ENCODE measurements at regions not wholly inside any gene's neighbourhood (a gene's known extent, or its start where the extent isn't known, plus 50 kb on each side); places are given as distances from the start of the nearest gene placed in this dataset.

GRCh38 chr21:16020878-16021277 is 291.1 kb downstream of the USP25 start:
- DNase-seq: no peak

- no peak for DNase-seq
Measured at GRCh38 chr21:16022116-16022515, 292.3 kb downstream of the USP25 start.

- DNase-seq: no peak
Measured at GRCh38 chr21:16022921-16023320, 293.1 kb downstream of the USP25 start.

DNA sequence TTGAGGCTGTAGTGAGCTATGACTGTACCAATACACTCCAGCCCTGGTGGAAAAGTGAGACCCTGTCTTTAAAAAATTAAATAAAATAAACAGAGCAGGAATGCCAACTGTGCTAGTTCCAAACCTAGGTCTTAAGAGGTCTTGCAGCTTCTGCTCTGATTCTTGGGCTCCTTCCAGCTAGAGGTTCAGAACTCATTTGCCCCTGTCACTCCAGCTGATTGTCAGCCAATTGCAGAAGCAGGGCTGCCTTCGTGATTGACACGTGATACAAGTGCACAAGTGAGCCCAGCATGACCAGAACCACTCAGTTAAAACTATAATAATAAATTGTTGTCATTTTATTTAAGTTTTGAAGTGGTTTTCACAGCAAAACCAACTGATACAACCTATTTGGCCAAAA is 298.4 kb downstream of the USP25 start:
- DNase-seq: no peak

DNA sequence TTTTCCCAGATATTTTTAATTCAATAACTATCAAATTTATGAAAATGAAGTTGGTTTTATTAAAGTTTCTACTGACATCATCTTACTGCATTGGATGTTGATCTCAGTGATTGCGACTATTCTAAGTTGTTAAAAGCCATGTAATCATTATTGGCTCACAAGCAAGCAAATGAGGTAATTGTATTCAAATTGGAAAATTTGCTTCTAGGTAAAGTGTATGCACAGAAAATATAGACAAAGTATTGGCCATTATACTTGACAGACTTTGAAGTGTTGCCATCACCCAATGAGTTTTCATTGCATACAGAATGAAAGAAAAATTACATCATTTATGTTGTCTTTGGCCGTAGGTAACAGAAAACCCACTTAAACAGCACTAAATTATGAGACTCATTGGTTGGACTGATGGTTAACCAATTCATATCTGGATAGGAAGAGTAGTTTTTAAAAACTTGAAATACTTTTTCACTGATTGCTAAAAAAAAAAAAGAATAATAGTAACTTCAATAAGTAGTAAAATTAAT is 299.2 kb downstream of the USP25 start:
- no peak for DNase-seq

DNA sequence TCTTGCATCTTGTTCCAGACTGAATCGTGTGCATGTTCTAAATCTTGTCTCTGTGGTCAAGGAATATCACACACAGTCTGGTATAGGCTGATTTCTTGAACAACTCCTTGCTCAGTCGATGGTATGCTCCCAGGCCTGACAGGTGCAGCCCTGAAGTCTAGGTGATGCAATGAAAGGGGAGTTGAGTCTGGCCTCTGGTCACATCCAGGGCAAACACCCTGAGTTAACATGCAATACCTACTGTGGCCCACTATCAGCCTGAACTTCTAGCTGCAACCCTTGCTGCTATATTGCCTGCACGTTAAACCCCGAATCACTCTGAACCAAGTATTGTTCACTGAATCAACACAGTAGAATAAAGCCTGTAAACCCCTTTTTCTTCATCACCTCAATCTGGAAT is 303.4 kb downstream of the USP25 start:
- no peak for DNase-seq

DNA sequence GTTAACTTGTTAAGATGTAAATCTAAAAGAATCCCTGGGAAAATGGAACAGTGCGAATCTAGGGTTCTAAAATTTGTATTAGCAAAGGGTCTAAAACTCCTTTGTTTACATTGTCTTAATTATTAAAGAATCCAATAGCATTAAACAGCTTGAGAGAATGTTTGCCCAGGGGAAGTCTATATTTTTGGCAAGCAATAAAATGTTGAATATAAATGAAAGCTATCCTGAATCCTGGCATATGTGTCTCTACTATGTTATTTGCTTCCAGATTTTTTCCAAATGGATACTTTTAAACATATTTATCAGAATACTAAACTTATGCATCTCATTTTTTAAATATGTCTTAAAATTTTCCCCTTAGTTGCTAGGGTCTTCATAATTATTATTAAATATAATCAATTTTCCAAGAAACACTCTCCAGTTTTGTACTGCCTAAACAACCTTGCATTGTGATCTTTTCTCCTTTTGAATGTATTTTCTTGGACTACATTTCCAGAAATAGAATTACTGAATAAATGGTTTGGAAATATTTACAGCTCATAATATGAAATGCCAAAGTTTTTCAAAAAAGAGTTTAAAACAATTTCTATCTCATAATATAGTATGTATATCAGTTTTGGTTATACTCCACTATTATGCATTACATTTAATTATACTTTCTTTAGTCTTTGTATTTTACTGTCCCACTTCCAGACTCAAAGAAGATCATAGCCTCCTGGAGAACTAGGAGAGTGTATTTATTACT is 304.8 kb downstream of the USP25 start:
- DNase-seq: no peak

DNA sequence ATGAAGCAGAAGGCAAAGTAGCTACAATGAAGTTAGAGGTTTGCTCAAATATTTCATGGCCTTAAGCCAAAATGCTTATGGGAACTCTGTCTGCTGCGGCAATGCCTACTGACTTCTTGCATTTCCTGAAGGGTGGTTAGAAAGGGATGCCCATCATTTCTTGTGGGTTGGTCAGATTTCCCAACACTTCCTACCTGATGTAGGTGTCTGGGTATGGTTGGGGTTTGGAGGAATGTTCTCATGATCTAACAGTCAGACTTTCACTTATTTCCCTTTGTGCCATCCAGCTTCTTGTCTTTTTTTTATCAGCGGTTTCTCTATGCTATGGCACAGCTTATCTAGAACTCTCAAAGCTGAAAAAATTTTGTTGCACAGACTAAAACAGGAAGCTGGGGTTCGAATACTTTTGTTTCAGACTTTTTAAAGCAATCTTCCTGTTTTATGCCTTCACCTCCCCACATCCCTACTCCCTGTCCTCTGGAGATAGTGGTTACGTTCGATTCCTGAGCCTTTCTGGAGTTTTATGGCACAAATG is 307.7 kb downstream of the USP25 start:
- DNase-seq: no peak

- DNase-seq: no peak
Measured at GRCh38 chr21:16040601-16041000, 310.8 kb downstream of the USP25 start.

GRCh38 chr21:16044676-16045075 is 314.9 kb downstream of the USP25 start:
- DNase-seq: no peak

DNA sequence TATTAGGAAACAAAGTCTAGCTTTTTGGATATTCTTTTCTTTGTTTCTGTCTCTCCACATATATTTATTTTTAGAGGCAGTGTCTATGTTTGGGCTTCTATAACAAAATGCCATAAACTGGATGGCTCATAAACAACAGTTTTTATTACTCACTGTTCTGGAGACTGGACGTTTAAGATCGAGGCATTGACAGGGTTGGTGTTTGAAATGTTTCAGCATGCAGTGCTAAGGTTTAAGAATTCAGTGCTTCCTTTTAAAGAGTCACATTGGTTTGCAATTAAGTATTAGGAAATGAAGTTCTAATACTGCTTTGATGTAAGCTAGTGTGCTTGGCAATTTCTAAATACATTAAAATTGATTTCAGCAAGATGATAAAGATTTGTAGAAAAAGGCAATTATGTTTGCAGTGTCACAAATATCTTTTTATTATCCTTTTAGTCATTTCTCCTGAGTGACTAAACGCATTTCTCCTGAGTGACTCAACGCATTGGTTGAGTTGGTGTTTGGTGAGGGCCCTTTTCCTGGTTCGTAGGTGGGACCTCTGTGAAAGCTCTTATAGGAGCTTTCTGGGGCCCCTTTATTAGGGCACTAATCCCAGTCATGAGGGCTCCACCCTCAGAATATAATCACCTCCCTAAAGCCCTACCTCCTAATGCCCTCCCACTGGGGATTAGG is 317.0 kb downstream of the USP25 start:
- DNase-seq: no peak

GRCh38 chr21:16047904-16048303 is 318.1 kb downstream of the USP25 start:
- no peak for DNase-seq

DNA sequence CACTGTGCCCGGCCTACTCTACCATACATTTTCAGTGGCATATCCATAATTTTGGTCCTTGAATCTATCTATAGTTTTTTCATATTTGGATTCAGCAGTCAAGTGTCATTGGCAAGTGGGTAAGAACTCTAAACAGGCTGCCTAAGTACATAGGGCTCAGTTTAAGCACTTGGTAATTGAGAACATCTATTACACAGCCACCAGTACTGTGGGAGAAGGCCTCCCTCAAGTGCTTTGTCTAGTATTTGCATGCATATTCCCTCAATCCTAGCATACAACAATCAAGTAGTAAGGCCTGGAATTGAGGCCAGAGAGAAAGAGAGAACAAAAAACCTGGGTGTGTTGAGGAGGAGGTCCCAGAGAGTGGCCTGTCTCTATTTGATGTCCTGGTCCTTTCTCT is 325.2 kb downstream of the USP25 start:
- no peak for DNase-seq

DNA sequence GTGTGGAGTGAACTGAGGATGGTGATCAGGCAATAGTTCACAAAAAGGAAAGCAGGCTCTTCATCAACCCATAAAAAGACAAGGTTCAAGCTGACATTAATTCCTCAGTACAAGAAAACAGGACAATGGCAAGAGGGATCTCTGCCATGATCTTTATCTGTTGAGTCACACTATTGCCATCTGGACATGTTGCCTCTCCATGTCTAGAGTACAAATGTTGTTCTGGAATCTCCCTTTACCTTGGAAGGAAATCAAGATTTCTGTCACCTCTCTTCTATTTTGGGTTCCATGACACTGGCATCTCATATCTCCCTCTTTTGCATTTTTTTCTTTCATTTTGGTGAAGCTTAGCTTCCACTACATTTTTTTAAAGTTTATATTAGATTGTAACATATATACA is 329.1 kb downstream of the USP25 start:
- DNase-seq: no peak

DNA sequence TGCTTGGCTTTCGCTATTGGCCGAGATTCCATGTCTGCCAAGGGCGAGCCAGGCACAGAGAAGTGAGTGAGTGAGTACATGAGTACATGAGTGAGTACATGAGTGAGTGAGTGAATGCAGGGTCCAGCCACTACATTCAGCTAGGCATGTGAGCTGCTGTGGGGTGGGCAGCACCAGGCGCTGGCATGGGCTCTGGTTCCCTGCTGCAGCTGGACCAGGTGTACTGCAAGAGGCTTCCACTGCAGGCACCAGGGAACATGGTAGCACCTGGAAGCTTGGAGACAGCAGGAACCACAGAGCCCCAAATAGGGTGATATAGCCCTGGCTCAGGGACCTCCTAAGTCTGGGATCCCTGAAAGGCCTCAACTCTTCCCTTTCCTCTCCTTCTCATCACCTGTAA is 330.2 kb downstream of the USP25 start:
- DNase-seq: no peak

DNA sequence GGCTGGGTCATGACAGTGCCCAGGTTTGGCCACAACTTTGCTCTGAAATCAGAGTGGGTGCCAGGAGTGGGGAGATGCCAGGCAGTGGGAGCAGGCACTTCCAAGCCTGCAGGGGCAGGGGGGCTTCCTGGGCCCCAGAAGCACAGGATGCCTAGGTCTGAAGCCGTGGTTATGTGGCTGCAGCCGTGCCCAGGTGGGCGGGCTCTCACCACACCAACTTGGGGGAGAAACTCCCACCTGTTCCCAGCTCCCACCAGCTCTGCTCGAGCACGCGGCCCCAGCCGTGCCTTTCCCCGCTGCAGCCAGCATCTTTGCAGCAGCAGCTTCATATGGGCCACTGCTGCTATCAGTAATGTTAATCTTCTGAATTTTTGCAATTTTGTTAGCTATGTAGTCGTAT is 331.4 kb downstream of the USP25 start:
- DNase-seq: no peak

DNA sequence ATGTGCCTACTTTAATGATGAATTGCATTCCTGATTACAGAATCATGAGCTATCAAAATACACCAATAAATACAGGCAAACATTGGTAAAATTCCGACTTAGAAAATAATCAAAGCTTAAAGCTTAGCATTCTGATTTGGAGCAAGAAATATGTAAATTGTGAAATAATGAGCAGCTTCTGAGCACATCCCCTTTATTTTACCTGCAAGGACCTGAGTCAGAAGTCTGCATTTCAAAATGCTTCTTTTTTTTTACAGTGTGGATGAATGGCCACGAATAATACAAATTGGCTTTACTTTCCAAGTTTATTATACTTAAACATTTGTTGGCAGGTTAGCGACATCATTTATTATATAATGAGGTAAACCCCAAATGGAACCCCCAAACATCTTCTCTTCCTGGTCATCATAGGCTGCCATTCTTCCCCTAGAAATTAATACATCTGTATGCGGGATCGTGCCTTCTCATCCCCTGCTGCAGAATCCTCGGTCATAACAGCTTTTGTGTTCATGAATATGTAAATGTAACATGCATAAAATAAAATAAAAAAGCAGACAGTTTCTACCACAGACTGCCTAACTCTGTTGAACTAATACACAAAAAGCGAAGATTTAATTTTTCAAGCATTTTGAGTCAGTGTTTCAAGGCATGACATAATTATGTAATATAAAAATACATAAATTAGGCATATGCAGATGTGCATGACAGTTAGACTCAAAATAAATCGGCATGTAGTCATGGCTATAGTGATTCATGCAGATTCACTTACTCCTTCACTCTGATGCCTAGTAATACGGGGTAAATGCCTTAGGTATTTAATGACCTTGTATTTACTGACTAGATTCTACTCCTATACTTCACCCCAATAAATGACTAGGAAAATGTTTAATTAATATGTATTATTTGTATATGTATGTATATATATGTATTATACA is 339.7 kb downstream of the USP25 start:
- DNase-seq: no peak

DNA sequence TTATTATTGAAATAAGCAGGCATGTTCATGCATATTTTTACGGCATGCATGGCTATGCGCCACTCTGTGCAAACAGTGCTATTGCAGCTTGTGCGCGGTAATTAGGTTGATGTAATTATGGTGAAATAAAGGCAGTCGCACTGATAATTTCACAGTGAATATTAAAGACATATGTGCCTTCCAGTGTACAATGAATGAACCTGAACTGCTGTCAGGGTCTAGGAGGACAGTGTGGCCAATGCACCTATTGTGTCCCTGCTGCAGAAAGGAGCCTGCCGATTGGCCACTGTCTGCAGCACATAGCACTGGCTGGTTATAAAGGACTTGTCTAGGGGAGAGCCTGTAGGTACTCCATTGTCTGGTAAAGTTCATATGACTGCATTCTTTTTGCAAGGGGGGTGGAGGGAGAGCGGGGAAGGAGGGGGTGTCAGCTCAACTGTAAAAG is 340.4 kb downstream of the USP25 start:
- no peak for DNase-seq

DNA sequence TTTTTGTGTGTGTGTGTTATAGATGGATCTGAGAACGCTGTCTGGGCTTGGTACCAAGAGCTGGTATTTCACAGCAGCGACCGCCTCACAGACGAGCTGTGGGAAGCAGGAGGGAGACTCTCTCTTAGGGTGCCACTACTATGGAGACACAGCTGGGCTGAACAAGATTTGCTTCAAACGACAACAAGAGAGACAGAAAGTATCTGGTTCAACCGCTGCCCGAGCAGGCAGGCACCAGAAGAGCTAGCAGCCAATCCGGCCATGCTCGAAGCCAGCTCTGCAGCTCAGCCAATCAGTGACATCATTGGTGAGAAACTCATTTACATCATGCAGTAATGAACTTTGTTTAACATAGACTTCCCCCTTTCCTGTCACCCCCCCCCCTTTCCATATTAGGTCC is 341.3 kb downstream of the USP25 start:
- peak; percentile 6 for DNase-seq

DNA sequence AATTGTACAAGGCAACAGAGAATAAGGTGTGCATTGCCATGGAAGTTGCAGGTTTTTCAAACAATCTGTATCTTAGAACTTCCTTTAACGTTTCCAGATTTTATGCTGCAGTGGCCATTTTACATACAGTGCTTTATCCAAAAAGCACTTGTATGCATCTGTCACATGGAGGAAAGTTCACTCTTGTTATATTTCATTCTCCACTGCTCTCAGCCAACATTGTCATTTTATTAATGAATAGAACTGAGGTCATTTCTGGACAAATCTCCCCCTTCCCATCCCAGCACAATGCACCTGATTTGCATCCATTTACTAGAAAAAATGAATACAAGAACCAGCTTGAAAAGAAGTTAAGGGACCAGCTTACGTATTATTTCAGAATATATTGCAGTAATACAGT is 342.0 kb downstream of the USP25 start:
- no peak for DNase-seq

GRCh38 chr21:16072221-16072620 is 342.4 kb downstream of the USP25 start:
- DNase-seq: no peak

- no peak for DNase-seq
Measured at GRCh38 chr21:16072737-16073136, 343.0 kb downstream of the USP25 start.

GRCh38 chr21:16073586-16073985 is 343.8 kb downstream of the USP25 start:
- no peak for DNase-seq
